ENCODE measurements at regions not wholly inside any gene's neighbourhood (a gene's known extent, or its start where the extent isn't known, plus 50 kb on each side); places are given as distances from the start of the nearest gene placed in this dataset.

DNA sequence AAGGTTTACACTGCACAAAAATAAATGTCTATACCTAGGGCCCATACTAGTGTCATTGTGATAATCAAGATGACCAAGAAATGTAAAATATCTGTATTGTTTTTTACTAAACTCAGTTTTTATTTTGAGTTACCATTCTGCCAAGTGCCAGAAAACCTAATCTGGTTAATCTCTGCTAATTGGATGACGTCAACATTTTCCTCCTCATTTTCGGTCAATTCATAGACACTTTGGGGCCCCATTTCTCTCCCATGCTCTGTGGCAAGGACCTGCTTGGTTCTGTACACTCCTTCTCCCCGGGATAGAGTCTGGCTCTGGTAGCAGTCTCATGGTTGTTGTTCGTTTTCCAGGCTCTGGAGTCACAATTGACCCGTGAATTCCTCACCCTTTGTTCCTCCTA lies 186.5 kb upstream of the TCF4 start:
- TF ChIP-seq, protein P1, sequence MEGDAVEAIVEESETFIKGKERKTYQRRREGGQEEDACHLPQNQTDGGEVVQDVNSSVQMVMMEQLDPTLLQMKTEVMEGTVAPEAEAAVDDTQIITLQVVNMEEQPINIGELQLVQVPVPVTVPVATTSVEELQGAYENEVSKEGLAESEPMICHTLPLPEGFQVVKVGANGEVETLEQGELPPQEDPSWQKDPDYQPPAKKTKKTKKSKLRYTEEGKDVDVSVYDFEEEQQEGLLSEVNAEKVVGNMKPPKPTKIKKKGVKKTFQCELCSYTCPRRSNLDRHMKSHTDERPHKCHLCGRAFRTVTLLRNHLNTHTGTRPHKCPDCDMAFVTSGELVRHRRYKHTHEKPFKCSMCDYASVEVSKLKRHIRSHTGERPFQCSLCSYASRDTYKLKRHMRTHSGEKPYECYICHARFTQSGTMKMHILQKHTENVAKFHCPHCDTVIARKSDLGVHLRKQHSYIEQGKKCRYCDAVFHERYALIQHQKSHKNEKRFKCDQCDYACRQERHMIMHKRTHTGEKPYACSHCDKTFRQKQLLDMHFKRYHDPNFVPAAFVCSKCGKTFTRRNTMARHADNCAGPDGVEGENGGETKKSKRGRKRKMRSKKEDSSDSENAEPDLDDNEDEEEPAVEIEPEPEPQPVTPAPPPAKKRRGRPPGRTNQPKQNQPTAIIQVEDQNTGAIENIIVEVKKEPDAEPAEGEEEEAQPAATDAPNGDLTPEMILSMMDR (IDR thresholded peaks at IDR 0.05): no peak
- TF ChIP-seq POLR2A (IDR thresholded peaks at IDR 0.05): no peak
